Endodermal cell (in vitro differentiated cells): ENCODE measurements at regions not wholly inside any gene's neighbourhood (a gene's known extent, or its start where the extent isn't known, plus 50 kb on each side); places are given as distances from the start of the nearest gene placed in this dataset.

Experiments
- DNase-seq: peaks from one replicate; pipeline ENCODE4 v3.0.0-alpha.2; 2017
- H3K27ac ChIP-seq: 2 replicates; pipeline ENCODE4 v1.5.1; 2013; ENCODE audit warnings: mild to moderate bottlenecking, low read depth, low read length, moderate library complexity
- H3K27me3 ChIP-seq: 2 replicates; pipeline ENCODE4 v1.6.1; 2013; ENCODE audit warnings: mild to moderate bottlenecking, low read length, moderate library complexity; ENCODE audit not compliant: insufficient read depth, control insufficient read depth, poor library complexity, severe bottlenecking
- H3K36me3 ChIP-seq: 2 replicates; pipeline ENCODE4 v1.7.0; 2013; ENCODE audit warnings: mild to moderate bottlenecking, low read length, moderate library complexity; ENCODE audit not compliant: control insufficient read depth, insufficient read depth
- H3K4me1 ChIP-seq: one replicate; pipeline ENCODE4 v1.7.0; 2013; ENCODE audit warnings: low read length; ENCODE audit not compliant: control insufficient read depth, insufficient read depth
- H3K4me3 ChIP-seq: 2 replicates; pipeline ENCODE4 v1.5.1; 2013; ENCODE audit warnings: mild to moderate bottlenecking, low read length, moderate library complexity
- H3K9ac ChIP-seq: 2 replicates; pipeline ENCODE4 v1.6.1; 2013; ENCODE audit warnings: mild to moderate bottlenecking, low read length, moderate library complexity; ENCODE audit not compliant: poor library complexity, severe bottlenecking; ENCODE audit errors: extremely low read depth
- H3K9me3 ChIP-seq: 2 replicates; pipeline ENCODE4 v1.6.1; 2013; ENCODE audit warnings: mild to moderate bottlenecking, low read length, moderate library complexity; ENCODE audit not compliant: control insufficient read depth
- H3K27ac Mint-ChIP-seq: 2 replicates; pipeline ENCODE4 v1.8.0; 2020; ENCODE audit warnings: mixed read lengths
- H3K27me3 Mint-ChIP-seq: 2 replicates; pipeline ENCODE4 v1.8.0; 2021; ENCODE audit warnings: mild to moderate bottlenecking, mixed read lengths; ENCODE audit not compliant: insufficient read depth
- H3K36me3 Mint-ChIP-seq: 2 replicates; pipeline ENCODE4 v1.8.0; 2020; ENCODE audit warnings: low read depth, mixed read lengths
- H3K4me1 Mint-ChIP-seq: 2 replicates; pipeline ENCODE4 v1.8.0; 2020; ENCODE audit warnings: mixed read lengths
- H3K4me3 Mint-ChIP-seq: 2 replicates; pipeline ENCODE4 v1.8.0; 2020; ENCODE audit warnings: mild to moderate bottlenecking, moderate library complexity, mixed read lengths
- H3K9me3 Mint-ChIP-seq: 2 replicates; pipeline ENCODE4 v1.8.0; 2020; ENCODE audit warnings: mild to moderate bottlenecking, mixed read lengths
- WGBS, 2 experiments: methylation state at CpG; one replicate each; pipeline versions ENCODE4 v1.1.5 to v1.1.7; 2013; ENCODE audit warnings: missing lambda C conversion rate in 2 of 2, mixed read lengths in 1 of 2; ENCODE audit not compliant: insufficient coverage in 1 of 2, insufficient read length in 1 of 2; 5-methylcytosine and 5-hydroxymethylcytosine counted together
- TF ChIP-seq, protein P1 (sequence below): fragments of 200-600 bp; sonication (generic); conservative IDR thresholded peaks from 2 replicates; pipeline ENCODE4 v1.5.0; 2021; ENCODE audit warnings: antibody characterized with exemption, mild to moderate bottlenecking

DNA sequence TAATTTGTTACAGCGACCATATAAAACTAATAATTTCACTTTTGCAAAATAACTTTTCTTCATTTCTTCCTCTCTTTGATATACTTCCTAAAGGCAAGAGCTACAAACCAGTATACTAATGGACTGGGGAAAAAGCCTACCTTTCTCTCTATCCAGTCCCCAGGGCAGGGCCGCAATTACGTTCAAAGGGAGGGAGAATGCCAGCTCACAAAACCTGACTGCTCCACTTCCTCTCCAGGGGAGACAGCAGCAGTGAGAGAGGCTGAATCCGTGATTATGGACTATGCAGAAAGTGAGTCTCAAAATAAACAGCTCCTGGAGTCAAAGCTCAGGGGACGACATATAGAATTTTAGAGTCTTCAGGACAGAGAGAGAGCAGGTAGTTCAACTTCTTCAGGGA, 126.9 kb upstream of the HES1 start:
- H3K9me3 Mint-ChIP-seq = no peaks in the 10 kb centered on the region
- TF ChIP-seq, protein P1, sequence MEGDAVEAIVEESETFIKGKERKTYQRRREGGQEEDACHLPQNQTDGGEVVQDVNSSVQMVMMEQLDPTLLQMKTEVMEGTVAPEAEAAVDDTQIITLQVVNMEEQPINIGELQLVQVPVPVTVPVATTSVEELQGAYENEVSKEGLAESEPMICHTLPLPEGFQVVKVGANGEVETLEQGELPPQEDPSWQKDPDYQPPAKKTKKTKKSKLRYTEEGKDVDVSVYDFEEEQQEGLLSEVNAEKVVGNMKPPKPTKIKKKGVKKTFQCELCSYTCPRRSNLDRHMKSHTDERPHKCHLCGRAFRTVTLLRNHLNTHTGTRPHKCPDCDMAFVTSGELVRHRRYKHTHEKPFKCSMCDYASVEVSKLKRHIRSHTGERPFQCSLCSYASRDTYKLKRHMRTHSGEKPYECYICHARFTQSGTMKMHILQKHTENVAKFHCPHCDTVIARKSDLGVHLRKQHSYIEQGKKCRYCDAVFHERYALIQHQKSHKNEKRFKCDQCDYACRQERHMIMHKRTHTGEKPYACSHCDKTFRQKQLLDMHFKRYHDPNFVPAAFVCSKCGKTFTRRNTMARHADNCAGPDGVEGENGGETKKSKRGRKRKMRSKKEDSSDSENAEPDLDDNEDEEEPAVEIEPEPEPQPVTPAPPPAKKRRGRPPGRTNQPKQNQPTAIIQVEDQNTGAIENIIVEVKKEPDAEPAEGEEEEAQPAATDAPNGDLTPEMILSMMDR = no peak
- no peaks in the 10 kb centered on the region for H3K36me3 ChIP-seq
- H3K4me1 Mint-ChIP-seq = peaks cover 23% of the 10 kb centered on the region
- peaks cover 8% of the 10 kb centered on the region for H3K27me3 Mint-ChIP-seq
- DNase-seq = peak; percentile 60
- H3K36me3 Mint-ChIP-seq = no peaks in the 10 kb centered on the region
- H3K9ac ChIP-seq = no peak overlapping the region
- no peaks in the 10 kb centered on the region for H3K27me3 ChIP-seq
- WGBS, 2 experiments = 60 to 80% methylated on average over 3 to 5 of the region's 5 CpGs
- no peak overlapping the region for H3K27ac Mint-ChIP-seq
- H3K4me1 ChIP-seq = peaks cover 3% of the 10 kb centered on the region
- no peak overlapping the region for H3K4me3 Mint-ChIP-seq
- H3K9me3 ChIP-seq = no peaks in the 10 kb centered on the region
- no peak overlapping the region for H3K27ac ChIP-seq
- no peak overlapping the region for H3K4me3 ChIP-seq

DNA sequence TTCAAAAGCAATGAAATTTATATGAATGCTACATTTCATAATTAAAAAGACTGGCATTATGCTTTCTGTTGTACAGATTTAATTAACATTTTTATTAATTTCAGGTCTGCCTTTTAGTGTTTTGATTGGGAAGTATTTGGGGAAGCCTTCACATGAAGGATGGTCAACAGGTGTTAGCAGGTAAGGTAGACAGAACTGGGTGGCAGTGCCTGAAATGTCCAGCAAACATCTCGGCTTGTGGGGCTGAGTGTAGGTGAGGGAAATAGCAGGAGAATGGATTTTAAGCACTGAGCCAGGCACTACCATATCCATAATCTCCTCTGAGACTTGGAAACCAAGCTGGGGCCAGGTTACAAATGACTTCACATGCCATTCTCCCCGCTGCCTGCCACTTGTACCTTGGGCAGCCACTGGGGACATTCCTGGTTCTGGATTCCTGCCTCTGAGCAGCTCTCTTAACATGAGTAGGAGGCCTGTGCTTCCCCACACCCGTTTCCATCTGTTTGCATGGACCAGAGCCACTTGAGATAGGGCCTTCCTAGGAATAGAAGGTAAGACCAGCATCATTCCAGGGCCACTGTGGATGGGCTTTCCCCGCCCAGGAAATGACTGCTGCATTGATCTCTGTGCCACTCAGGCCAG, 125.9 kb upstream of the HES1 start:
- Histone ChIP-seq H3K27ac (no peak overlapping the region), H3K9me3 (no peaks in the 10 kb centered on the region), H3K4me1 (no peaks in the 10 kb centered on the region), H3K4me3 (no peak overlapping the region), H3K9ac (no peak overlapping the region), H3K36me3 (no peaks in the 10 kb centered on the region), H3K27me3 (no peaks in the 10 kb centered on the region)
- H3K36me3 Mint-ChIP-seq = no peaks in the 10 kb centered on the region
- TF ChIP-seq, protein P1 = peak; percentile 60
- peaks cover 8% of the 10 kb centered on the region for H3K27me3 Mint-ChIP-seq
- H3K27ac Mint-ChIP-seq = no peak overlapping the region
- H3K4me1 Mint-ChIP-seq = peaks cover 17% of the 10 kb centered on the region
- no peak overlapping the region for H3K4me3 Mint-ChIP-seq
- DNase-seq = peak; percentile 84
- no peaks in the 10 kb centered on the region for H3K9me3 Mint-ChIP-seq
- WGBS, 2 experiments = 88 to 100% methylated on average over 1 to 4 of the region's 4 CpGs

DNA sequence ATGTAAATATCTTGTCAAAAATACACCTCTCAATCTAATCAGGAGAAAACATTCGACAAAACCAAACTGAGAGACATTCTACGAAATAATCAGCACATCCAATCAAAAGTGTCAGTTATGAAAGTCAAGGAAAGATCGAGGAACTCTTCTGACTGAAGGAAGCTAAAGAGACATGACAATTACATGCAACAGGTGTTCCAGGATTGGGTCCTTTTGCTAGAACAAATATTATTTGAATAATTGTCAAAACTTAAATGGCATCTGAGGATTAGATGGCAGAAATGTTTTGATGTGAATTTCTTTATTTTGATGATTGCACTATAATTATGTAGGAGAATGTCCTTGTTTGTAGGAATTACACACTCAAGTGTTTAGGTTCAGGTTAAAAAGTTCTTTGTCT, 124.1 kb upstream of the HES1 start:
- H3K9me3 ChIP-seq = no peaks in the 10 kb centered on the region
- no peaks in the 10 kb centered on the region for H3K36me3 Mint-ChIP-seq
- no peaks in the 10 kb centered on the region for H3K36me3 ChIP-seq
- no peaks in the 10 kb centered on the region for H3K9me3 Mint-ChIP-seq
- no peak overlapping the region for H3K4me3 ChIP-seq
- no peak for DNase-seq
- H3K27me3 ChIP-seq = no peaks in the 10 kb centered on the region
- no peak overlapping the region for H3K27ac ChIP-seq
- no peak overlapping the region for H3K27ac Mint-ChIP-seq
- peaks cover 8% of the 10 kb centered on the region for H3K27me3 Mint-ChIP-seq
- peaks cover 12% of the 10 kb centered on the region for H3K4me1 Mint-ChIP-seq
- H3K4me1 ChIP-seq = no peaks in the 10 kb centered on the region
- no peak overlapping the region for H3K9ac ChIP-seq
- 97 to 98% methylated on average over 3 of the region's 3 CpGs for WGBS, 2 experiments
- TF ChIP-seq, protein P1 = no peak
- H3K4me3 Mint-ChIP-seq = no peak overlapping the region
